ENCODE measurements at regions not wholly inside any gene's neighbourhood (a gene's known extent, or its start where the extent isn't known, plus 50 kb on each side); places are given as distances from the start of the nearest gene placed in this dataset.

GRCh38 chr11:45597097-45597496 is 68.3 kb downstream of the CHST1 start:
- TF ChIP-seq, protein P1, sequence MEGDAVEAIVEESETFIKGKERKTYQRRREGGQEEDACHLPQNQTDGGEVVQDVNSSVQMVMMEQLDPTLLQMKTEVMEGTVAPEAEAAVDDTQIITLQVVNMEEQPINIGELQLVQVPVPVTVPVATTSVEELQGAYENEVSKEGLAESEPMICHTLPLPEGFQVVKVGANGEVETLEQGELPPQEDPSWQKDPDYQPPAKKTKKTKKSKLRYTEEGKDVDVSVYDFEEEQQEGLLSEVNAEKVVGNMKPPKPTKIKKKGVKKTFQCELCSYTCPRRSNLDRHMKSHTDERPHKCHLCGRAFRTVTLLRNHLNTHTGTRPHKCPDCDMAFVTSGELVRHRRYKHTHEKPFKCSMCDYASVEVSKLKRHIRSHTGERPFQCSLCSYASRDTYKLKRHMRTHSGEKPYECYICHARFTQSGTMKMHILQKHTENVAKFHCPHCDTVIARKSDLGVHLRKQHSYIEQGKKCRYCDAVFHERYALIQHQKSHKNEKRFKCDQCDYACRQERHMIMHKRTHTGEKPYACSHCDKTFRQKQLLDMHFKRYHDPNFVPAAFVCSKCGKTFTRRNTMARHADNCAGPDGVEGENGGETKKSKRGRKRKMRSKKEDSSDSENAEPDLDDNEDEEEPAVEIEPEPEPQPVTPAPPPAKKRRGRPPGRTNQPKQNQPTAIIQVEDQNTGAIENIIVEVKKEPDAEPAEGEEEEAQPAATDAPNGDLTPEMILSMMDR (IDR thresholded peaks at IDR 0.05; ENCODE audit: low read length) = no peak
- TF ChIP-seq EZH2 (optimal IDR thresholded peaks at IDR 0.05; ENCODE audit: low read depth, low read length) (no peak), EZH2phosphoT487 (IDR thresholded peaks at IDR 0.05; ENCODE audit: low read length) (no peak)
- Histone ChIP-seq H4K20me1 (ENCODE audit: insufficient read depth, low read length) (no peaks in the 10 kb centered on the region), H2AFZ (ENCODE audit: low read length) (no peak overlapping the region), H3K79me2 (ENCODE audit: low read length) (no peaks in the 10 kb centered on the region), H3K36me3 (replicated peaks; ENCODE audit: insufficient read depth, low read length) (no peaks in the 10 kb centered on the region), H3K4me2 (ENCODE audit: low read depth, low read length) (no peak overlapping the region), H3K27me3 (replicated peaks; ENCODE audit: insufficient read depth, low read length) (peaks cover 23% of the 10 kb centered on the region; the same call in 1 of the 2 replicates), H3F3A (ENCODE audit: insufficient read depth, low read length) (no peaks in the 10 kb centered on the region), H3K4me1 (ENCODE audit: low read length) (no peaks in the 10 kb centered on the region), H3K9me2 (replicated peaks; ENCODE audit: insufficient read depth, low read length) (no peaks in the 10 kb centered on the region), H3K9me3 (replicated peaks; ENCODE audit: insufficient read depth, low read length) (no peaks in the 10 kb centered on the region), H3K4me3 (ENCODE audit: low read length) (no peak overlapping the region), H3K9ac (ENCODE audit: low read length) (no peak overlapping the region), H3K27ac (ENCODE audit: low read length) (no peak overlapping the region)
- DNase-seq = no peak

GRCh38 chr11:45596571-45596970 is 68.9 kb downstream of the CHST1 start:
- H3K27me3 ChIP-seq (replicated peaks; ENCODE audit: insufficient read depth, low read length) = peaks cover 23% of the 10 kb centered on the region; the same call in 1 of the 2 replicates
- no peak for DNase-seq
- H3F3A ChIP-seq (ENCODE audit: insufficient read depth, low read length) = no peaks in the 10 kb centered on the region
- H3K4me2 ChIP-seq (ENCODE audit: low read depth, low read length) = no peak overlapping the region
- no peak overlapping the region for H3K4me3 ChIP-seq (ENCODE audit: low read length)
- no peaks in the 10 kb centered on the region for H3K79me2 ChIP-seq (ENCODE audit: low read length)
- H3K9me2 ChIP-seq (replicated peaks; ENCODE audit: insufficient read depth, low read length) = no peaks in the 10 kb centered on the region
- no peaks in the 10 kb centered on the region for H3K9me3 ChIP-seq (replicated peaks; ENCODE audit: insufficient read depth, low read length)
- TF ChIP-seq EZH2 (optimal IDR thresholded peaks at IDR 0.05; ENCODE audit: low read depth, low read length) (no peak), EZH2phosphoT487 (IDR thresholded peaks at IDR 0.05; ENCODE audit: low read length) (no peak)
- TF ChIP-seq, protein P1 (IDR thresholded peaks at IDR 0.05; ENCODE audit: low read length) = no peak
- H3K4me1 ChIP-seq (ENCODE audit: low read length) = no peaks in the 10 kb centered on the region
- no peaks in the 10 kb centered on the region for H4K20me1 ChIP-seq (ENCODE audit: insufficient read depth, low read length)
- H3K36me3 ChIP-seq (replicated peaks; ENCODE audit: insufficient read depth, low read length) = no peaks in the 10 kb centered on the region
- H2AFZ ChIP-seq (ENCODE audit: low read length) = no peak overlapping the region
- H3K27ac ChIP-seq (ENCODE audit: low read length) = no peak overlapping the region
- no peak overlapping the region for H3K9ac ChIP-seq (ENCODE audit: low read length)

DNA sequence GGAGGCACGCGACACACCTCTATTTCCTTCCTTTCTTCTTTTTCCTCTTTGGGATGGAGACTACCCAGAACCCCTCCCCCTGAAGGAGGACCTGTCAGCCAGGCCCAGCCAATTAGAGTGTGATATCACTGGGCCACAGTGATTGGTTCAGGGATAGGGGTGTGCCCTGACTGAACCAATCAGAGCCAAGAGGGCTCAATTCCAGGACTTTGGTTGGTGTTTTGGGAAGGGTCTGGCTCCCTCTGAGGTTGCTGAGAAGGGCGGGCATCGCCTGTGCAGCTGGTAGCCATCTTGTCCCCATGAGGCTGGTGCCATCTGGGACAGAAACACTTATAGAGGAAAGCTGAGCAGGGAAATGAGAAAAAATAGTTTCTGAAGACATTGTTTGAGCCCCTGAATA is 71.4 kb downstream of the CHST1 start:
- H2AFZ ChIP-seq (ENCODE audit: low read length) = no peak overlapping the region
- no peaks in the 10 kb centered on the region for H3K79me2 ChIP-seq (ENCODE audit: low read length)
- no peaks in the 10 kb centered on the region for H3K9me3 ChIP-seq (replicated peaks; ENCODE audit: insufficient read depth, low read length)
- H3K36me3 ChIP-seq (replicated peaks; ENCODE audit: insufficient read depth, low read length) = no peaks in the 10 kb centered on the region
- H3F3A ChIP-seq (ENCODE audit: insufficient read depth, low read length) = no peaks in the 10 kb centered on the region
- no peak overlapping the region for H3K27ac ChIP-seq (ENCODE audit: low read length)
- no peaks in the 10 kb centered on the region for H3K9me2 ChIP-seq (replicated peaks; ENCODE audit: insufficient read depth, low read length)
- H3K27me3 ChIP-seq (replicated peaks; ENCODE audit: insufficient read depth, low read length) = peaks cover 23% of the 10 kb centered on the region; the same call in 1 of the 2 replicates
- H3K4me3 ChIP-seq (ENCODE audit: low read length) = no peak overlapping the region
- H3K4me1 ChIP-seq (ENCODE audit: low read length) = no peaks in the 10 kb centered on the region
- H3K4me2 ChIP-seq (ENCODE audit: low read depth, low read length) = no peak overlapping the region
- no peaks in the 10 kb centered on the region for H4K20me1 ChIP-seq (ENCODE audit: insufficient read depth, low read length)
- no peak for TF ChIP-seq EZH2 (optimal IDR thresholded peaks at IDR 0.05; ENCODE audit: low read depth, low read length)
- no peak for TF ChIP-seq EZH2phosphoT487 (IDR thresholded peaks at IDR 0.05; ENCODE audit: low read length)
- TF ChIP-seq, protein P1 (IDR thresholded peaks at IDR 0.05; ENCODE audit: low read length) = no peak
- no peak overlapping the region for H3K9ac ChIP-seq (ENCODE audit: low read length)
- peak; percentile 16 for DNase-seq

All from MM.1S (cell line).